ENCODE measurements at regions not wholly inside any gene's neighbourhood (a gene's known extent, or its start where the extent isn't known, plus 50 kb on each side); places are given as distances from the start of the nearest gene placed in this dataset.

- DNase-seq (no peak), ATAC-seq (ENCODE audit: low read depth) (no peak)
- ChIA-PET POLR2A (no interaction called here), CTCF (no interaction called here)
- Mint-ChIP-seq H3K4me1 (no peaks in the 10 kb centered on the region), H3K9me3 (no peaks in the 10 kb centered on the region), H3K27ac (no peak overlapping the region), H3K4me3 (no peak overlapping the region), H3K27me3 (peaks cover 2% of the 10 kb centered on the region), H3K36me3 (ENCODE audit: low read depth) (no peaks in the 10 kb centered on the region)
- intact Hi-C loops (cut with micrococcal nuclease) = no loop called here
- no peak for TF ChIP-seq CTCF (IDR thresholded peaks at IDR 0.05)
Measured at GRCh38 chr9:108552459-108553040, 303.2 kb downstream of the ACTL7B start.

- no peaks in the 10 kb centered on the region for H3K9me3 Mint-ChIP-seq
Measured at GRCh38 chr9:108551030-108551841, 304.6 kb downstream of the ACTL7B start.

GRCh38 chr9:108550106-108550505 lies 305.7 kb downstream of the ACTL7B start:
- Mint-ChIP-seq H3K36me3 (ENCODE audit: low read depth) (no peaks in the 10 kb centered on the region), H3K4me1 (no peaks in the 10 kb centered on the region), H3K4me3 (no peak overlapping the region), H3K27me3 (peaks cover 2% of the 10 kb centered on the region), H3K9me3 (no peaks in the 10 kb centered on the region), H3K27ac (no peak overlapping the region)
- ChIA-PET CTCF (no interaction called here), POLR2A (no interaction called here)
- ATAC-seq (ENCODE audit: low read depth) (no peak), DNase-seq (no peak)
- no peak for TF ChIP-seq CTCF (IDR thresholded peaks at IDR 0.05)
- intact Hi-C loops (cut with micrococcal nuclease) = no loop called here

More at GRCh38 chr9:108551030-108551841, 304.6 kb downstream of the ACTL7B start:
- DNase-seq (no peak), ATAC-seq (ENCODE audit: low read depth) (no peak)
- Mint-ChIP-seq H3K27ac (no peak overlapping the region), H3K4me1 (no peaks in the 10 kb centered on the region), H3K27me3 (no peaks in the 10 kb centered on the region), H3K4me3 (no peak overlapping the region), H3K36me3 (ENCODE audit: low read depth) (no peaks in the 10 kb centered on the region)
- intact Hi-C loops (cut with micrococcal nuclease) = no loop called here
- TF ChIP-seq CTCF (IDR thresholded peaks at IDR 0.05) = no peak
- CTCF ChIA-PET = no interaction called here
- POLR2A ChIA-PET = no interaction called here

GRCh38 chr9:108549184-108549583 lies 306.6 kb downstream of the ACTL7B start:
- Mint-ChIP-seq H3K27ac (no peak overlapping the region), H3K36me3 (ENCODE audit: low read depth) (no peaks in the 10 kb centered on the region), H3K9me3 (no peaks in the 10 kb centered on the region), H3K27me3 (peaks cover 3% of the 10 kb centered on the region), H3K4me3 (no peak overlapping the region), H3K4me1 (no peaks in the 10 kb centered on the region)
- intact Hi-C loops (cut with micrococcal nuclease) = no loop called here
- ChIA-PET CTCF (no interaction called here), POLR2A (no interaction called here)
- DNase-seq (no peak), ATAC-seq (ENCODE audit: low read depth) (no peak)
- TF ChIP-seq CTCF (IDR thresholded peaks at IDR 0.05) = no peak

- H3K36me3 Mint-ChIP-seq (ENCODE audit: low read depth) = no peaks in the 10 kb centered on the region
- CTCF ChIA-PET = interaction anchor here (0.9 kb wide), 1 partner anchor 10 kb away, joined by 3 read pairs; no protein-coding TSS in a partner anchor
- H3K4me1 Mint-ChIP-seq = no peaks in the 10 kb centered on the region
- POLR2A ChIA-PET = no interaction called here
- H3K27me3 Mint-ChIP-seq = peaks cover 3% of the 10 kb centered on the region
- no peak overlapping the region for H3K4me3 Mint-ChIP-seq
- ATAC-seq (ENCODE audit: low read depth) = no peak
- DNase-seq = no peak
- H3K27ac Mint-ChIP-seq = no peak overlapping the region
- intact Hi-C loops (cut with micrococcal nuclease) = no loop called here
- no peaks in the 10 kb centered on the region for H3K9me3 Mint-ChIP-seq
- no peak for TF ChIP-seq CTCF (IDR thresholded peaks at IDR 0.05)
Measured at GRCh38 chr9:108547411-108548135, 308.2 kb downstream of the ACTL7B start.
